Left lung (tissue), 4 donors: ENCODE measurements at regions not wholly inside any gene's neighbourhood (a gene's known extent, or its start where the extent isn't known, plus 50 kb on each side); places are given as distances from the start of the nearest gene placed in this dataset.

Source experiments
- ATAC-seq: fragments of 200-7000 bp; cut with Tn5 transposase; one replicate; pipeline ENCODE4 v1.9.1; 2020; ENCODE audit warnings: moderate library complexity
- DNase-seq, 4 donors: peaks; one replicate each; pipeline ENCODE4 v3.0.0-alpha.2; 2013 to 2020
- H3K27ac ChIP-seq, 2 donors: fragments of 200-600 bp; sonication (generic) in 1 of 2; one replicate each; pipeline versions ENCODE4 v1.5.0 to v1.8.0; 2020 to 2021
- H3K27me3 ChIP-seq, 2 donors: fragments of 200-600 bp; sonication (generic) in 1 of 2; one replicate each; pipeline versions ENCODE4 v1.5.0 to v1.8.0; 2020 to 2021
- H3K36me3 ChIP-seq, 2 donors: fragments of 200-600 bp; sonication (generic) in 1 of 2; one replicate each; pipeline versions ENCODE4 v1.5.0 to v1.8.0; 2020 to 2021
- H3K4me1 ChIP-seq, 2 donors: fragments of 200-600 bp; one replicate each; pipeline ENCODE4 v1.8.0; 2021
- H3K4me3 ChIP-seq, 2 donors: fragments of 200-600 bp; sonication (generic) in 1 of 2; one replicate each; pipeline versions ENCODE4 v1.5.0 to v1.8.0; 2020 to 2021; ENCODE audit warnings: mild to moderate bottlenecking in 1 of 2
- H3K9me3 ChIP-seq, 2 donors: fragments of 200-600 bp; sonication (generic) in 1 of 2; one replicate each; pipeline versions ENCODE4 v1.5.0 to v1.8.0; 2020 to 2021
- CTCF ChIP-seq, 2 donors: fragments of 200-600 bp; sonication (generic) in 1 of 2; IDR thresholded peaks; one replicate each; pipeline versions ENCODE4 v1.5.0 to v1.8.0; 2021; ENCODE audit warnings: antibody characterized with exemption in 2 of 2
- intact Hi-C, 2 donors: fragments of 100-400 bp; cut with DNase I; formaldehyde crosslinking; loops; one replicate each; pipeline versions ENCODE4 v1.11.2 to v1.14.2; 2022
- donor health status: DM: no; HTN: yes; CAD: no.
- donor health status: DM: no; HTN: no; CAD: no.

GRCh38 chr13:80040196-80040980, 300.5 kb downstream of the SPRY2 start:
- intact Hi-C loops = no loop called here
- peak; percentile 83 for ATAC-seq
- H3K27ac ChIP-seq = no peak overlapping the region
- DNase-seq = peak in 1 of 4 donors; percentile 14
- TF ChIP-seq CTCF (IDR thresholded peaks at IDR 0.05) = no peak
- no peak overlapping the region for H3K4me3 ChIP-seq
- H3K9me3 ChIP-seq = no peaks in the 10 kb centered on the region
- H3K27me3 ChIP-seq = no peaks in the 10 kb centered on the region
- peaks cover 0 to 23% of the 10 kb centered on the region in 2 donors for H3K4me1 ChIP-seq
- no peaks in the 10 kb centered on the region for H3K36me3 ChIP-seq

- TF ChIP-seq CTCF (IDR thresholded peaks at IDR 0.05) = no peak
- no peak overlapping the region for H3K27ac ChIP-seq
- no peaks in the 10 kb centered on the region for H3K27me3 ChIP-seq
- intact Hi-C loops = no loop called here
- H3K36me3 ChIP-seq = no peaks in the 10 kb centered on the region
- H3K9me3 ChIP-seq = no peaks in the 10 kb centered on the region
- H3K4me1 ChIP-seq = peaks cover 0 to 23% of the 10 kb centered on the region in 2 donors
- DNase-seq (no peak), ATAC-seq (no peak)
- no peak overlapping the region for H3K4me3 ChIP-seq
Observed at GRCh38 chr13:80039000-80039399, 301.9 kb downstream of the SPRY2 start.

- Histone ChIP-seq H3K4me3 (no peak overlapping the region), H3K36me3 (no peaks in the 10 kb centered on the region), H3K4me1 (peaks cover 0 to 23% of the 10 kb centered on the region in 2 donors), H3K27ac (no peak overlapping the region), H3K27me3 (no peaks in the 10 kb centered on the region), H3K9me3 (no peaks in the 10 kb centered on the region)
- DNase-seq = no peak
- TF ChIP-seq CTCF (IDR thresholded peaks at IDR 0.05) = no peak
- intact Hi-C loops = no loop called here
- no peak for ATAC-seq
Observed at GRCh38 chr13:80038371-80038770, 302.6 kb downstream of the SPRY2 start.

- no peak for TF ChIP-seq CTCF (IDR thresholded peaks at IDR 0.05)
- no peak overlapping the region for H3K4me3 ChIP-seq
- H3K27ac ChIP-seq = no peak overlapping the region
- no peak for DNase-seq
- peak; percentile 37 for ATAC-seq
- no peaks in the 10 kb centered on the region for H3K9me3 ChIP-seq
- no peaks in the 10 kb centered on the region for H3K36me3 ChIP-seq
- intact Hi-C loops = no loop called here
- H3K27me3 ChIP-seq = no peaks in the 10 kb centered on the region
- peaks cover 0 to 23% of the 10 kb centered on the region in 2 donors for H3K4me1 ChIP-seq
Observed at GRCh38 chr13:80037505-80037888, 303.4 kb downstream of the SPRY2 start.

- Histone ChIP-seq H3K9me3 (no peaks in the 10 kb centered on the region), H3K27me3 (no peaks in the 10 kb centered on the region), H3K4me3 (no peak overlapping the region), H3K27ac (no peak overlapping the region), H3K4me1 (peaks cover 0 to 23% of the 10 kb centered on the region in 2 donors), H3K36me3 (no peaks in the 10 kb centered on the region)
- DNase-seq (no peak), ATAC-seq (peak; percentile 47)
- no peak for TF ChIP-seq CTCF (IDR thresholded peaks at IDR 0.05)
- intact Hi-C loops = no loop called here
Observed at GRCh38 chr13:80036845-80037504, 304.0 kb downstream of the SPRY2 start.
